ENCODE measurements at regions not wholly inside any gene's neighbourhood (a gene's known extent, or its start where the extent isn't known, plus 50 kb on each side); places are given as distances from the start of the nearest gene placed in this dataset.
A peak's percentile ranks its signal among the peaks of the same experiment; 100 is the strongest.
"Not testable (repeated sequence)": the region's sequence is repeated elsewhere in the genome, so short reads cannot be mapped to it uniquely, and the experiment has no call there.

- H3K9ac ChIP-seq (ENCODE audit: low read length); H3K4me2 ChIP-seq (ENCODE audit: low read length); H3K36me3 ChIP-seq (ENCODE audit: insufficient read depth, low read length); H3K9me2 ChIP-seq (ENCODE audit: low read depth, low read length); H3F3A ChIP-seq (ENCODE audit: insufficient read depth, low read length); H3K4me1 ChIP-seq (ENCODE audit: insufficient read depth, low read length, severe bottlenecking); H3K4me3 ChIP-seq (ENCODE audit: low read depth, low read length, poor library complexity, severe bottlenecking); H3K9me3 ChIP-seq (ENCODE audit: low read length); H4K20me1 ChIP-seq (ENCODE audit: insufficient read depth, low read length); H2AFZ ChIP-seq (ENCODE audit: low read length); H3K27ac ChIP-seq (ENCODE audit: low read depth, low read length, poor library complexity, severe bottlenecking); H3K79me2 ChIP-seq (ENCODE audit: insufficient read depth, low read length); H3K27me3 ChIP-seq (ENCODE audit: insufficient read depth, low read length): not testable (repeated sequence)
Observed at GRCh38 chr16:70014915-70015314, 63.8 kb downstream of the CLEC18A start.

GRCh38 chr16:70016751-70017150, 65.6 kb downstream of the CLEC18A start:
- not testable (repeated sequence) for H3K9me3 ChIP-seq (ENCODE audit: low read length); H3F3A ChIP-seq (ENCODE audit: insufficient read depth, low read length); H3K36me3 ChIP-seq (ENCODE audit: insufficient read depth, low read length); H3K4me2 ChIP-seq (ENCODE audit: low read length); H4K20me1 ChIP-seq (ENCODE audit: insufficient read depth, low read length); H3K9me2 ChIP-seq (ENCODE audit: low read depth, low read length); H2AFZ ChIP-seq (ENCODE audit: low read length); H3K9ac ChIP-seq (ENCODE audit: low read length); H3K27ac ChIP-seq (ENCODE audit: low read depth, low read length, poor library complexity, severe bottlenecking); H3K4me3 ChIP-seq (ENCODE audit: low read depth, low read length, poor library complexity, severe bottlenecking); H3K79me2 ChIP-seq (ENCODE audit: insufficient read depth, low read length); H3K27me3 ChIP-seq (ENCODE audit: insufficient read depth, low read length); H3K4me1 ChIP-seq (ENCODE audit: insufficient read depth, low read length, severe bottlenecking)

GRCh38 chr16:70018254-70018653, 67.1 kb downstream of the CLEC18A start:
- no peak overlapping the region for H2AFZ ChIP-seq (ENCODE audit: low read length)
- H4K20me1 ChIP-seq (ENCODE audit: insufficient read depth, low read length) = no peaks in the 10 kb centered on the region
- TF ChIP-seq CTCF (IDR thresholded peaks at IDR 0.05; ENCODE audit: low read length) = peak; percentile 61
- TF ChIP-seq EZH2 (IDR thresholded peaks at IDR 0.05; ENCODE audit: borderline replicate concordance, low read length) = no peak
- H3K4me2 ChIP-seq (ENCODE audit: low read length) = no peak overlapping the region
- H3K27me3 ChIP-seq (ENCODE audit: insufficient read depth, low read length) = no peaks in the 10 kb centered on the region
- no peak overlapping the region for H3K9ac ChIP-seq (ENCODE audit: low read length)
- no peak overlapping the region for H3K4me3 ChIP-seq (ENCODE audit: low read depth, low read length, poor library complexity, severe bottlenecking)
- no peaks in the 10 kb centered on the region for H3K36me3 ChIP-seq (ENCODE audit: insufficient read depth, low read length)
- H3K9me2 ChIP-seq (ENCODE audit: low read depth, low read length) = no peaks in the 10 kb centered on the region
- H3K9me3 ChIP-seq (ENCODE audit: low read length) = no peaks in the 10 kb centered on the region
- no peaks in the 10 kb centered on the region for H3K79me2 ChIP-seq (ENCODE audit: insufficient read depth, low read length)
- no peak overlapping the region for H3K27ac ChIP-seq (ENCODE audit: low read depth, low read length, poor library complexity, severe bottlenecking)
- no peaks in the 10 kb centered on the region for H3F3A ChIP-seq (ENCODE audit: insufficient read depth, low read length)
- peaks cover 8% of the 10 kb centered on the region for H3K4me1 ChIP-seq (ENCODE audit: insufficient read depth, low read length, severe bottlenecking)

DNA sequence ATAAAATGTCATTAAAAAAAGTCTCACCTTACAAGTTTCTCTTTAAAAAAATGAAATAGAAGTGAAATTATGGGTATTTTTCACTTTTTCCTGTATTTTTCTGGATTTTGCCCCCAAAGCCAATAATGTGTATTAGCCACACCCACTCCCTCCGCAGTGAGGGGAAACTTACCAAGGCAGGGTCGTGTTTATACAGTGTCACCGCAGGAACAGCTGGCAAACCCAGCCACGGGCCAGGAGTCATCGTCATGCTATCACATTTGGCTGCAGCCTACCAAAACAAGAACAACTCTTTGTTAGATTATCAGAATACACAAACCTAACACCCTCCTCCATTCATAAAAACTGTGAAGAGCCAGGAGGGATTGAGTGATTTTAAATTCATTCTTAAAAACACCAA, 72.1 kb downstream of the CLEC18A start:
- not testable (repeated sequence) for H3K9me3 ChIP-seq (ENCODE audit: low read length); H3K27ac ChIP-seq (ENCODE audit: low read depth, low read length, poor library complexity, severe bottlenecking); H3K79me2 ChIP-seq (ENCODE audit: insufficient read depth, low read length); H4K20me1 ChIP-seq (ENCODE audit: insufficient read depth, low read length); H3K27me3 ChIP-seq (ENCODE audit: insufficient read depth, low read length); H3K4me2 ChIP-seq (ENCODE audit: low read length); H3F3A ChIP-seq (ENCODE audit: insufficient read depth, low read length); H3K36me3 ChIP-seq (ENCODE audit: insufficient read depth, low read length); H3K9me2 ChIP-seq (ENCODE audit: low read depth, low read length); H3K9ac ChIP-seq (ENCODE audit: low read length); H3K4me3 ChIP-seq (ENCODE audit: low read depth, low read length, poor library complexity, severe bottlenecking); H2AFZ ChIP-seq (ENCODE audit: low read length); H3K4me1 ChIP-seq (ENCODE audit: insufficient read depth, low read length, severe bottlenecking)

DNA sequence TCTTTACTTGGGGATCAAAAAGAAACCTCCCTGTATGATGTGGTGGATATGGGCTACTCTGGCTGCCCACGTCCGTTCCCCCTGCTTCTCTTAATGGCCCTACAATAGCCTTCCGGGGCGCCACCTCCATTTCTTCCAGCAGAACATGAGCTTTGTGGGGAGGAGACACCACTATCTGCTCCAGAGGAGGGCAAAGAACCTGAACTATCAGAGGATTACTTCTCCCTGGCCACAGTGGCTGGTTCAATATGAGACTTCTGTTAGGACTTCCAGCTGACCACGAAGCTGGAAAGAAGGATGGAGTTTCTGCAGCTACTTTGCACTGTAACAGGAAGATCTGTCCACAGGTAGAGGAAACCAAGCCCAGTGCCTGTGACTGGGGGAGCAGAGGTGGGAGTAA, 72.8 kb downstream of the CLEC18A start:
- H3K9me3 ChIP-seq (ENCODE audit: low read length); H3K9me2 ChIP-seq (ENCODE audit: low read depth, low read length): not testable (repeated sequence)

DNA sequence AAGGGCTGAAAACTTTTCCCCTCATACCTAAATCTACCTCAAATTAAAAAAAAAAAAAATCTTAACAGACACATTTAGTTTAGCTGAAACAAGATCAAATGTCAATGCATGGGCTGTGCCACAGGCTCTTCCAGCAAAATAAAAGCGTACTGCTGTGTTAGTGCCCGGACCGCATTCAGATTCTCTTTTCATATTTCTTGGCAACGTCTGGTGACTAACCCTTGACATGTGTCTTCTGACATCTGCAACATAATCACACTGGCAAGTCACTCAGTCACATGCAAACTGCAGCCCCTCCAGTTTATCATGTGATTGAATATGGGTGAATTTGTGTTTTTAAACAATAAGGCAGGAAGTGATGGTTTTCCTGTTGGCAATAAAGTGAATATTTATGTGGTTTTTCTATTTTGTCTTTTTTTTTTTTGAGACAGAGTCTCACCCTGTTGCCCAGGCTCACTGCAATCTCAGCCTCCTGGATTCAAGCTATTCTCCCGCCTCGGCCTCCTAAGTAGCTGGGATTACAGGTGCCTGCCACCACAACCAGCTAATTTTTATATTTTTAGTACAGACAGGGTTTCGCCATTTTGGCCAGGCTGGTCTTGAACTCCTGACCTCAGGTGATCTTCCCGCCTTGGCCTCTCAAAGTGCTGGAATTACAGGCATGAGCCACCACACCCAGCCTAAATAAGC, 75.2 kb downstream of the CLEC18A start:
- not testable (repeated sequence) for H4K20me1 ChIP-seq (ENCODE audit: insufficient read depth, low read length); H3K27me3 ChIP-seq (ENCODE audit: insufficient read depth, low read length); H3K27ac ChIP-seq (ENCODE audit: low read depth, low read length, poor library complexity, severe bottlenecking); H3K4me1 ChIP-seq (ENCODE audit: insufficient read depth, low read length, severe bottlenecking); H3F3A ChIP-seq (ENCODE audit: insufficient read depth, low read length); H3K4me2 ChIP-seq (ENCODE audit: low read length); H3K9ac ChIP-seq (ENCODE audit: low read length); H2AFZ ChIP-seq (ENCODE audit: low read length); H3K79me2 ChIP-seq (ENCODE audit: insufficient read depth, low read length); H3K9me3 ChIP-seq (ENCODE audit: low read length); H3K9me2 ChIP-seq (ENCODE audit: low read depth, low read length); H3K4me3 ChIP-seq (ENCODE audit: low read depth, low read length, poor library complexity, severe bottlenecking); H3K36me3 ChIP-seq (ENCODE audit: insufficient read depth, low read length)

More for the DNA sequence above, 72.8 kb downstream of the CLEC18A start:
- not testable (repeated sequence) for H3K4me2 ChIP-seq (ENCODE audit: low read length); H3F3A ChIP-seq (ENCODE audit: insufficient read depth, low read length); H3K9ac ChIP-seq (ENCODE audit: low read length); H3K27ac ChIP-seq (ENCODE audit: low read depth, low read length, poor library complexity, severe bottlenecking); H3K4me1 ChIP-seq (ENCODE audit: insufficient read depth, low read length, severe bottlenecking); H3K36me3 ChIP-seq (ENCODE audit: insufficient read depth, low read length); H2AFZ ChIP-seq (ENCODE audit: low read length); H3K4me3 ChIP-seq (ENCODE audit: low read depth, low read length, poor library complexity, severe bottlenecking); H3K79me2 ChIP-seq (ENCODE audit: insufficient read depth, low read length); H4K20me1 ChIP-seq (ENCODE audit: insufficient read depth, low read length); H3K27me3 ChIP-seq (ENCODE audit: insufficient read depth, low read length)

DNA sequence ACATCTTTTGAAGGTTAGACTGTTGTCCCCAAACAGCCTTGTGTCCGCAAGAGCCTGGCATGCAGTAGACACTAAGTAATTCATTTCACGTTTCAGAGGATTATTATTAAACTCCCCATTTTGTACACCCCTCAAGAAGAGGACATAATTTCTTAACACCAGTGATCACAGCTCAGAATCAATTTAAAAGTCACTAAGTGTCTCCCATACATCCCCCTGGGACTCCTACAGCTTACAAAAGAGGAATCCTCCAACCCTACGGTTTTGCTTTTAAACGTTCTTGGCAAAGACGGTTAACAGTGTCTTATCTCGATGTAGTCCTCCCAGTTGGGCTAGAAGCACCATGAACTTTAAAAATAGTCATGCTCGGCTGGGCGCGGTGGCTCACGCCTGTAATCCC, 81.2 kb upstream of the PDPR start:
- not testable (repeated sequence) for H3F3A ChIP-seq (ENCODE audit: insufficient read depth, low read length); H3K9me3 ChIP-seq (ENCODE audit: low read length); H3K36me3 ChIP-seq (ENCODE audit: insufficient read depth, low read length); H3K4me1 ChIP-seq (ENCODE audit: insufficient read depth, low read length, severe bottlenecking); H3K9ac ChIP-seq (ENCODE audit: low read length); H3K4me2 ChIP-seq (ENCODE audit: low read length); H2AFZ ChIP-seq (ENCODE audit: low read length); H3K27me3 ChIP-seq (ENCODE audit: insufficient read depth, low read length); H3K4me3 ChIP-seq (ENCODE audit: low read depth, low read length, poor library complexity, severe bottlenecking); H4K20me1 ChIP-seq (ENCODE audit: insufficient read depth, low read length); H3K79me2 ChIP-seq (ENCODE audit: insufficient read depth, low read length); H3K27ac ChIP-seq (ENCODE audit: low read depth, low read length, poor library complexity, severe bottlenecking); H3K9me2 ChIP-seq (ENCODE audit: low read depth, low read length)
